ENCODE measurements at regions not wholly inside any gene's neighbourhood (a gene's known extent, or its start where the extent isn't known, plus 50 kb on each side); places are given as distances from the start of the nearest gene placed in this dataset.

- SMC1A ChIA-PET (ENCODE audit: uncharacterized antibody, unreplicated experiment), result interaction anchor here (1.0 kb wide), 1 partner anchor 21 kb away, joined by 3 read pairs; no protein-coding TSS in a partner anchor
- BruUV-seq (replicated peaks), result no TSS peak
- CTCF ChIA-PET, result no interaction called here
- H2AFZ ChIP-seq (ENCODE audit: control insufficient read depth, low read depth, low read length), result no peak overlapping the region
- ATAC-seq, result no peak
- RAD21 ChIA-PET (ENCODE audit: unreplicated experiment), result no interaction called here
- no peaks in the 10 kb centered on the region for H3K79me2 ChIP-seq (ENCODE audit: control insufficient read depth, insufficient read depth, low read length)
- in situ Hi-C loops (cut with MboI) (no loop called here), intact Hi-C loops (cut with micrococcal nuclease; ENCODE audit: unreplicated experiment) (no loop called here)
- 7% methylated on average over 5 of the region's 5 CpGs for WGBS (ENCODE audit: insufficient coverage, insufficient replicate concordance, low lambda C conversion rate, missing lambda C conversion rate)
- no peak for DNase-seq (ENCODE audit: low read depth, low spot score)
- H3K4me1 ChIP-seq (ENCODE audit: control insufficient read depth, insufficient read depth, low read length), result no peaks in the 10 kb centered on the region
- H4K20me1 ChIP-seq (ENCODE audit: control insufficient read depth, insufficient read depth), result no peaks in the 10 kb centered on the region
- H3K27ac ChIP-seq (ENCODE audit: control insufficient read depth, insufficient read depth), result no peak overlapping the region
- no peaks in the 10 kb centered on the region for H3K9me3 ChIP-seq (replicated peaks; ENCODE audit: control insufficient read depth, insufficient read depth, low read length)
- no peak overlapping the region for H3K9ac ChIP-seq (ENCODE audit: control insufficient read depth, insufficient read depth, low read length)
- H3K27me3 ChIP-seq (replicated peaks in 1 of 2; ENCODE audit: control insufficient read depth in 2 of 2, insufficient read depth in 2 of 2, low read length in 1 of 2), result no peaks in the 10 kb centered on the region; a peak in 1 of 4 replicates
- H3K4me2 ChIP-seq (ENCODE audit: control insufficient read depth, insufficient read depth), result no peak overlapping the region
- POLR2A ChIA-PET, result no interaction called here
- H3K4me3 ChIP-seq, result no peak overlapping the region
- no peaks in the 10 kb centered on the region for H3K36me3 ChIP-seq (ENCODE audit: control insufficient read depth in 2 of 2, insufficient read depth in 2 of 2, low read length in 1 of 2)
- FAIRE-seq, result no peak
- TF ChIP-seq KLF5 (IDR thresholded peaks at IDR 0.05; ENCODE audit: partially characterized antibody) (no peak), EGR1 (IDR thresholded peaks at IDR 0.05; ENCODE audit: borderline replicate concordance in 1 of 2, low read depth in 2 of 2, low read length in 2 of 2) (no peak), RAD51 (IDR thresholded peaks at IDR 0.05) (no peak), CBFB (IDR thresholded peaks at IDR 0.05; ENCODE audit: low read depth) (no peak), ZBTB40 (IDR thresholded peaks at IDR 0.05; ENCODE audit: borderline replicate concordance) (no peak), NR2C1 (IDR thresholded peaks at IDR 0.05) (no peak), CTCF (IDR thresholded peaks at IDR 0.05 in 2 of 3, conservative IDR thresholded peaks at IDR 0.05 in 1 of 3; ENCODE audit: control insufficient read depth in 2 of 3, extremely low read depth in 1 of 3, insufficient read depth in 1 of 3, low read depth in 3 of 3, low read length in 3 of 3) (no peak), NKRF (conservative IDR thresholded peaks at IDR 0.05) (no peak), RUNX3 (IDR thresholded peaks at IDR 0.05; ENCODE audit: low read length) (no peak), POLR2AphosphoS5 (IDR thresholded peaks at IDR 0.05; ENCODE audit: low read length) (no peak), MAX (IDR thresholded peaks at IDR 0.05; ENCODE audit: low read depth, low read length) (no peak), NRF1 (conservative IDR thresholded peaks at IDR 0.05; ENCODE audit: low read depth, low read length) (no peak), ATF2 (IDR thresholded peaks at IDR 0.05; ENCODE audit: low read length) (no peak), ZBED1 (IDR thresholded peaks at IDR 0.05; ENCODE audit: borderline replicate concordance) (no peak)
These were observed 335.2 kb upstream of the MCTP2 start for GRCh38 chr15:93895976-93896770.

Data from GM12878 (cell line).